ENCODE measurements at regions not wholly inside any gene's neighbourhood (a gene's known extent, or its start where the extent isn't known, plus 50 kb on each side); places are given as distances from the start of the nearest gene placed in this dataset.

DNA sequence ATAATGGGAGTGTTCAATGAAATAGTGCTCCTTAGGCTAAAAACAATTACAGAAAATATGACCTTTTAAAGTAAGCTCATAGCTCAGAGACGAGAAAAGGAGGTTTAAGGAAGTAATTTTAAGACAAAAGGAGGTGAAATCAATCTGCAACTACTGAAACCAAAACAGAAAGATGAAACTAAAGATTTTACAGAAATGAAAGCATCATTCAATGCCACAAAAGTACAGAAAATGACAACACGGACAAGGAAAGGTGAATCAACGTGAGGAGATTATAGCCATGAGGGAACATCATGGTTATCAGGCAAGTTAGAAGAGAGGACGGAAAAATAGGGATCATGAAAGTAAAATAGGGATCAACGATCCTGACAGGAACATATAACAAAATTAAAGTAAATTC is 745.2 kb downstream of the PCDH17 start:
- TF ChIP-seq, protein P1, sequence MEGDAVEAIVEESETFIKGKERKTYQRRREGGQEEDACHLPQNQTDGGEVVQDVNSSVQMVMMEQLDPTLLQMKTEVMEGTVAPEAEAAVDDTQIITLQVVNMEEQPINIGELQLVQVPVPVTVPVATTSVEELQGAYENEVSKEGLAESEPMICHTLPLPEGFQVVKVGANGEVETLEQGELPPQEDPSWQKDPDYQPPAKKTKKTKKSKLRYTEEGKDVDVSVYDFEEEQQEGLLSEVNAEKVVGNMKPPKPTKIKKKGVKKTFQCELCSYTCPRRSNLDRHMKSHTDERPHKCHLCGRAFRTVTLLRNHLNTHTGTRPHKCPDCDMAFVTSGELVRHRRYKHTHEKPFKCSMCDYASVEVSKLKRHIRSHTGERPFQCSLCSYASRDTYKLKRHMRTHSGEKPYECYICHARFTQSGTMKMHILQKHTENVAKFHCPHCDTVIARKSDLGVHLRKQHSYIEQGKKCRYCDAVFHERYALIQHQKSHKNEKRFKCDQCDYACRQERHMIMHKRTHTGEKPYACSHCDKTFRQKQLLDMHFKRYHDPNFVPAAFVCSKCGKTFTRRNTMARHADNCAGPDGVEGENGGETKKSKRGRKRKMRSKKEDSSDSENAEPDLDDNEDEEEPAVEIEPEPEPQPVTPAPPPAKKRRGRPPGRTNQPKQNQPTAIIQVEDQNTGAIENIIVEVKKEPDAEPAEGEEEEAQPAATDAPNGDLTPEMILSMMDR (IDR thresholded peaks at IDR 0.05) = no peak
- TF ChIP-seq EZH2 (IDR thresholded peaks at IDR 0.05; ENCODE audit: borderline replicate concordance, insufficient read depth, low read depth, low read length, poor library complexity, severe bottlenecking) = no peak
